Endothelial cell of umbilical vein (primary cell): ENCODE measurements at regions not wholly inside any gene's neighbourhood (a gene's known extent, or its start where the extent isn't known, plus 50 kb on each side); places are given as distances from the start of the nearest gene placed in this dataset.

Source experiments
- BruUV-seq: library from RNA; stranded (reverse); fragments of 400-500 nt; replicated peaks from 2 replicates; lab custom pipeline; 2021; lab: Mats Ljungman, UMichigan
- CTCF ChIA-PET: fragments of 300-600, 350-600 bp; sonication (Branson Sonifier 250); formaldehyde crosslinking; loops from one replicate; lab custom pipeline; 2021; ENCODE audit warnings: antibody characterized with exemption, inconsistent platforms; lab: Charles Lee
- POLR2A ChIA-PET: fragments of 300-600, 350-600 bp; sonication (Branson Sonifier 250); formaldehyde crosslinking; loops from one replicate; lab custom pipeline; 2021; ENCODE audit warnings: antibody characterized with exemption, inconsistent platforms; lab: Charles Lee
- DNase-seq: peaks from one replicate; pipeline ENCODE4 v3.0.0-alpha.2; 2011; ENCODE audit warnings: low read depth, low spot score
- FAIRE-seq: peaks from 2 replicates; lab custom pipeline; 2011; peaks lifted over from hg19 to GRCh38; lab: Jason Lieb, UNC
- H2AFZ ChIP-seq: 2 replicates; pipeline ENCODE4 v1.6.0; 2012; ENCODE audit warnings: low read depth, low read length, control low read depth, inconsistent platforms
- H3K27ac ChIP-seq: 2 replicates; pipeline ENCODE4 v1.5.1; 2011; ENCODE audit warnings: low read depth, mild to moderate bottlenecking, control low read depth, low read length, moderate library complexity; ENCODE audit not compliant: insufficient read depth
- H3K27me3 ChIP-seq, 2 experiments: 2 replicates each; pipeline versions ENCODE4 v1.6.0 to v1.6.1; 2011; ENCODE audit warnings: low read length in 2 of 2, mixed read lengths in 1 of 2; ENCODE audit not compliant: control insufficient read depth in 2 of 2, insufficient read depth in 2 of 2
- H3K36me3 ChIP-seq, 2 experiments: 2 replicates in 1 of 2; 3 replicates in 1 of 2; pipeline ENCODE4 v1.5.1; 2011; ENCODE audit warnings: low read length in 2 of 2, mild to moderate bottlenecking in 1 of 2, moderate library complexity in 1 of 2; ENCODE audit not compliant: control insufficient read depth in 2 of 2, insufficient read depth in 2 of 2; ENCODE audit errors: extremely low read depth in 1 of 2
- H3K4me1 ChIP-seq: 3 replicates; pipeline ENCODE4 v1.5.1; 2011; ENCODE audit warnings: mild to moderate bottlenecking, low read length; ENCODE audit not compliant: control insufficient read depth, insufficient read depth; ENCODE audit errors: extremely low read depth
- H3K4me2 ChIP-seq: 2 replicates; pipeline ENCODE4 v1.6.1; 2011; ENCODE audit warnings: low read length, control low read depth, mixed read lengths; ENCODE audit not compliant: insufficient read depth
- H3K4me3 ChIP-seq, 3 experiments: fragments of 200-600 bp in 1 of 3; sonication (generic), shearing (Covaris generic) in 1 of 3; replicated peaks in 1 of 3; 2 replicates each; pipeline ENCODE4 v1.5.1; 2011 to 2016; ENCODE audit warnings: control low read depth in 3 of 3, low read length in 3 of 3, mild to moderate bottlenecking in 2 of 3, inconsistent platforms in 1 of 3, low read depth in 1 of 3, moderate library complexity in 1 of 3; ENCODE audit not compliant: insufficient read depth in 1 of 3
- H3K79me2 ChIP-seq: 2 replicates; pipeline ENCODE4 v1.6.0; 2012; ENCODE audit warnings: low read length, inconsistent platforms; ENCODE audit not compliant: control insufficient read depth, insufficient read depth
- H3K9ac ChIP-seq: replicated peaks from 2 replicates; pipeline ENCODE3; 2011; ENCODE audit warnings: low read length, control low read depth; ENCODE audit not compliant: insufficient read depth; ENCODE audit errors: extremely low read depth
- H3K9me1 ChIP-seq: replicated peaks from 3 replicates; pipeline ENCODE4 v1.6.0; 2011; ENCODE audit warnings: mild to moderate bottlenecking, low read length; ENCODE audit not compliant: control insufficient read depth, insufficient read depth; ENCODE audit errors: extremely low read depth
- H3K9me3 ChIP-seq: replicated peaks from 2 replicates; pipeline ENCODE4 v1.5.1; 2012; ENCODE audit warnings: low read length, inconsistent platforms; ENCODE audit not compliant: control insufficient read depth, insufficient read depth
- H4K20me1 ChIP-seq: replicated peaks from 2 replicates; pipeline ENCODE3; 2011; ENCODE audit warnings: mild to moderate bottlenecking, low read length; ENCODE audit not compliant: control insufficient read depth, insufficient read depth; ENCODE audit errors: extremely low read depth
- EZH2 ChIP-seq: IDR thresholded peaks from 2 replicates; pipeline ENCODE4 v1.6.1; 2012; ENCODE audit warnings: borderline replicate concordance, low read depth, mild to moderate bottlenecking, moderate library complexity, low read length, inconsistent platforms; ENCODE audit not compliant: severe bottlenecking
- FOS ChIP-seq: IDR thresholded peaks from 2 replicates; pipeline ENCODE4 v1.6.1; 2011; ENCODE audit warnings: mild to moderate bottlenecking, low read length, moderate library complexity, borderline replicate concordance; ENCODE audit not compliant: insufficient read depth
- GATA2 ChIP-seq: IDR thresholded peaks from 2 replicates; pipeline ENCODE4 v1.7.0; 2011; ENCODE audit warnings: low read depth, mild to moderate bottlenecking, moderate library complexity, mixed read lengths, low read length; ENCODE audit not compliant: insufficient read length, insufficient read depth
- JUN ChIP-seq: IDR thresholded peaks from 2 replicates; pipeline ENCODE4 v1.6.1; 2011; ENCODE audit warnings: borderline replicate concordance, low read depth; ENCODE audit not compliant: insufficient read length, insufficient read depth
- MYC ChIP-seq: IDR thresholded peaks from one replicate; pipeline ENCODE4 v1.6.1; 2011; ENCODE audit warnings: mild to moderate bottlenecking, low read depth, low read length
- POLR2AphosphoS5 ChIP-seq: IDR thresholded peaks from 2 replicates; pipeline ENCODE4 v1.6.1; 2012; ENCODE audit warnings: low read depth, mild to moderate bottlenecking, control low read depth, low read length, moderate library complexity; ENCODE audit not compliant: insufficient read depth
- dilution Hi-C: fragments of 300-500 bp; cut with MboI; formaldehyde crosslinking; loops from one replicate; pipeline ENCODE4 v1.15.0; 2019; ENCODE audit warnings: low sequenced_read_pairs; ENCODE audit not compliant: extremely low pct_ligation_motif_present
- intact Hi-C: fragments of 100-400 bp; cut with micrococcal nuclease; formaldehyde crosslinking; loops from one replicate; pipeline ENCODE4 v1.10.0; 2022
- TF ChIP-seq, protein P1 (sequence below), 2 donors: IDR thresholded peaks; 1 replicate in 1 of 2; 2 replicates in 1 of 2; pipeline ENCODE4 v1.5.1; 2011; ENCODE audit warnings: low read length in 2 of 2, mild to moderate bottlenecking in 2 of 2, moderate library complexity in 2 of 2, control low read depth in 1 of 2, inconsistent platforms in 1 of 2, low read depth in 1 of 2; ENCODE audit not compliant: insufficient read depth in 1 of 2; ENCODE audit errors: extremely low read depth in 1 of 2

- DNase-seq: no peak
- CTCF ChIA-PET: no interaction called here
- Histone ChIP-seq H3K4me2 (no peak overlapping the region), H3K27ac (no peak overlapping the region), H2AFZ (no peak overlapping the region), H3K9ac (no peak overlapping the region), H4K20me1 (no peaks in the 10 kb centered on the region), H3K4me1 (no peaks in the 10 kb centered on the region), H3K36me3 (no peaks in the 10 kb centered on the region), H3K9me3 (no peaks in the 10 kb centered on the region), H3K9me1 (no peaks in the 10 kb centered on the region), H3K4me3 (no peak overlapping the region), H3K27me3 (peaks cover 7 to 25% of the 10 kb centered on the region in 2 experiments), H3K79me2 (no peaks in the 10 kb centered on the region)
- dilution Hi-C loops: no loop called here
- POLR2A ChIA-PET: no interaction called here
- intact Hi-C loops: no loop called here
- BruUV-seq: no TSS peak
- FAIRE-seq: no peak
- TF ChIP-seq GATA2 (no peak), MYC (no peak), JUN (no peak), EZH2 (no peak), FOS (no peak)
- TF ChIP-seq, protein P1, sequence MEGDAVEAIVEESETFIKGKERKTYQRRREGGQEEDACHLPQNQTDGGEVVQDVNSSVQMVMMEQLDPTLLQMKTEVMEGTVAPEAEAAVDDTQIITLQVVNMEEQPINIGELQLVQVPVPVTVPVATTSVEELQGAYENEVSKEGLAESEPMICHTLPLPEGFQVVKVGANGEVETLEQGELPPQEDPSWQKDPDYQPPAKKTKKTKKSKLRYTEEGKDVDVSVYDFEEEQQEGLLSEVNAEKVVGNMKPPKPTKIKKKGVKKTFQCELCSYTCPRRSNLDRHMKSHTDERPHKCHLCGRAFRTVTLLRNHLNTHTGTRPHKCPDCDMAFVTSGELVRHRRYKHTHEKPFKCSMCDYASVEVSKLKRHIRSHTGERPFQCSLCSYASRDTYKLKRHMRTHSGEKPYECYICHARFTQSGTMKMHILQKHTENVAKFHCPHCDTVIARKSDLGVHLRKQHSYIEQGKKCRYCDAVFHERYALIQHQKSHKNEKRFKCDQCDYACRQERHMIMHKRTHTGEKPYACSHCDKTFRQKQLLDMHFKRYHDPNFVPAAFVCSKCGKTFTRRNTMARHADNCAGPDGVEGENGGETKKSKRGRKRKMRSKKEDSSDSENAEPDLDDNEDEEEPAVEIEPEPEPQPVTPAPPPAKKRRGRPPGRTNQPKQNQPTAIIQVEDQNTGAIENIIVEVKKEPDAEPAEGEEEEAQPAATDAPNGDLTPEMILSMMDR (IDR thresholded peaks at IDR 0.05; ENCODE audit: extremely low read depth in 1 of 2, insufficient read depth in 1 of 2, low read depth in 1 of 2, low read length in 2 of 2): no peak
Measured at GRCh38 chr5:14082973-14083372, 60.2 kb upstream of the TRIO start.

GRCh38 chr5:14082523-14082922, 60.6 kb upstream of the TRIO start:
- dilution Hi-C loops: no loop called here
- BruUV-seq: no TSS peak
- H3K9me1 ChIP-seq: no peaks in the 10 kb centered on the region
- no peak overlapping the region for H3K27ac ChIP-seq
- peaks cover 9 to 25% of the 10 kb centered on the region in 2 experiments for H3K27me3 ChIP-seq
- no peaks in the 10 kb centered on the region for H4K20me1 ChIP-seq
- CTCF ChIA-PET: no interaction called here
- no peaks in the 10 kb centered on the region for H3K9me3 ChIP-seq
- intact Hi-C loops: no loop called here
- FAIRE-seq (no peak), DNase-seq (no peak)
- no peak overlapping the region for H2AFZ ChIP-seq
- H3K36me3 ChIP-seq: no peaks in the 10 kb centered on the region
- no peaks in the 10 kb centered on the region for H3K79me2 ChIP-seq
- H3K4me1 ChIP-seq: no peaks in the 10 kb centered on the region
- POLR2A ChIA-PET: no interaction called here
- no peak overlapping the region for H3K9ac ChIP-seq
- H3K4me3 ChIP-seq: no peak overlapping the region
- no peak overlapping the region for H3K4me2 ChIP-seq
- TF ChIP-seq POLR2AphosphoS5 (no peak), GATA2 (no peak), EZH2 (no peak), MYC (no peak)
